HG02610 (cell line): ENCODE measurements at regions not wholly inside any gene's neighbourhood (a gene's known extent, or its start where the extent isn't known, plus 50 kb on each side); places are given as distances from the start of the nearest gene placed in this dataset.
"Not testable (repeated sequence)": the region's sequence is repeated elsewhere in the genome, so short reads cannot be mapped to it uniquely, and the experiment has no call there.

Source experiments
- ATAC-seq: cut with Tn5 transposase; IDR thresholded peaks from one replicate; pipeline ENCODE4 v1.9.1; 2021; ENCODE audit warnings: mild to moderate bottlenecking, moderate library complexity; ENCODE audit not compliant: unreplicated experiment

DNA sequence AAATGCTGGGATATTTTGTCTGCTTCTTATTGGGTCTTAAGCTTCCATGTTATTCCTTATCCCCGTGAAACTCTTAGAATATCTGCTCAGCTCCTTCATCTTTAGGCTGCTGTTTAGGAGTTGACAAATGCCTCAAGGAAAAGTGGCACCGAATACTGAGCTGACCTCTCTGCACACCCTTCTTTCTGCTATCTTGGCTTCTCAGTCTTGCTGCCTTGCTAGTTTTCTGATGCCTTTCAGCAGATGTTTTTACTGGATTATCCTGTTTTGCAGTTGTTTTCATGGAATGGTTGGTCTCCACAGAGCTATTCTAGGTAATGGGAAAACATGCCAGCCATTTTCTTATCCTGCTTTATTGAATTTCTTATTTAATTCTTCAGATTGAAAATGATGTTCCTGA, 86.3 kb downstream of the GYPE start:
- ATAC-seq = no peak

DNA sequence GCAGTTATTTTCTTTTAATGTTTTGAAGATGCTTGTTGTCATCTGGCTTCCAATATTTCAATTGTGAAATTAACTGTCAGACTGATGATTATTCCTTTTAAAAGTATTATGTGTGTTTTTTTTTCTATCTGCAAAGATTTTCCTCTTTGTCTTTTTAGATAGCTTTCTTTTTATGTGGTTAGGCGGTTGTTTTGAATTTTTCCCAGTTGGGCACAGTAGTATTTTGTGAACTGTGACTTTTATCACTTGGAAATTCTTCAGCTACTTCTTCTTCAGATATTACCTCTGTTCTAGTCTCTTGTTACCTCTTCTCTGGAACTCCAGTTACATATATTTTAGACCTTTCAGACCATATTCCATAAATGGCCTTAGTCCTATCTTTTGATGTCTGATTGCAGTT, 87.5 kb downstream of the GYPE start:
- not testable (repeated sequence) for ATAC-seq

DNA sequence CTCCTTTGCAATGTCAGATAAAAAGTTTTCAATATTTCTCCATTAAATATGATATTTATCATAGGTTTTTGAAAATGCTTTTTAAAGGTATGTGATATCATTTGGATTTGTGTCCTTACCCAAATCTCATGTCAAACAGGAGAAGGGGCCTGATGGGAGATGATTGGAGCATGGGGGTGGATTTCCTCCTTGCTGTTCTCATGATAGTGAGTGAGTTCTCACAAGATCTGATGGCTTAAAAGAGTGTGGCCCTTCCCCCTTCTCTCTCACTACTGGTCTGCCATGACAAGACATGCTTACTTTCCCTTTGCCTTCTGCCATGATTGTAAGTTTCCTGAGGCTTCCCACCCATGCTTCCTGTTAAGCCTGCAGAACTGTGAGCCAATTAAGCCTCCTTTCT, 90.0 kb downstream of the GYPE start:
- not testable (repeated sequence) for ATAC-seq

DNA sequence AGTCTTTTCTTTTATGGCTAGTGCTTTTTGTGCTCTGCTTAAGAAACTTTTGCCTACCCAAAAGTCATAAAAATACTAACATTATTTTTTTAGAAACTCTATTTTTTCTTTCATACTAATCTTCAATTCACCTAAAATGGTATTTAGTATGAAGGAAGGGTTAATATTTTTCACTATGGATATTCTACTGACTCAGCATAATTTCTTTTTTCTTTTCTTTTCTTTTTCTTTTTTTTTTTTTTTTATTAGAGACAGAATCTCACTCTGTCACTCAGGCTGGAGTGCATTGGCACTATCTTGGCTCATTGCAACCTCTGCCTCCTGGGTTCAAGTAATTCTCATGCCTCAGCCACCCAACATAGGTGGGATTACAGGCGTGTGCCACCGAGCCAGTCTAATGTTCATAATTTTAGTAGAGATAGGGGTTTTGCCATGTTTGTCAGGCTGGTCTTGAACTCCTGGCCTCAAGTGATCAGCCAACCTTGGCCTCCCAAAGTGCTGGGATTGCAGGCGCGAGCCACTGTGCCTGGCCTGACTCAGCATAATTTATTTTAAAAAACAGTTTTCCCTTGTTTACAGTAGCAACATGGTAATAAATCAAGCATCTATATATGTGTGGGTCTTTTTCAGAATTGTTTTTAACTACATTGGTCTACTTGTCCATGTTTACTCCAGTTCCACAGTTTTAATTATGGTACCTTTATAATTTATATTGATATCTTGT, 91.8 kb downstream of the GYPE start:
- ATAC-seq = not testable (repeated sequence)

DNA sequence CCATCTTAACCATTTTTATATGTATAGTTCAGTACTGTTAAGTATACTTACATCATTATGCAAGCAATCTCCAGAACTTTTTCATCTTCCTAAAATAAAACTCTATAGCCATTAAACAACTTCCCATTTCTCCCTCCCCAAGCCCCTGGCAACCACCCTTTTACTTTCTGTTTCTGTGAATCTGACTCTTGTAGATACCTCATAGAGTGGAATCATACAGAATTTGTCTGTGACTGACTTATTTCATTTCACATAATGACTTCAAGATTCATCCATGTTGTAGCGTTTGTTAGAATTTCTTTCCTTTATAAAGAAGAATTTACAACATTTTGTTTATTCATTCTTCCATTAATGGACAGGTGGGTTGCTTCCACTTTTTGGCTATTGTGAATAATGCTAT, 91.2 kb upstream of the FREM3 start:
- ATAC-seq = not testable (repeated sequence)

DNA sequence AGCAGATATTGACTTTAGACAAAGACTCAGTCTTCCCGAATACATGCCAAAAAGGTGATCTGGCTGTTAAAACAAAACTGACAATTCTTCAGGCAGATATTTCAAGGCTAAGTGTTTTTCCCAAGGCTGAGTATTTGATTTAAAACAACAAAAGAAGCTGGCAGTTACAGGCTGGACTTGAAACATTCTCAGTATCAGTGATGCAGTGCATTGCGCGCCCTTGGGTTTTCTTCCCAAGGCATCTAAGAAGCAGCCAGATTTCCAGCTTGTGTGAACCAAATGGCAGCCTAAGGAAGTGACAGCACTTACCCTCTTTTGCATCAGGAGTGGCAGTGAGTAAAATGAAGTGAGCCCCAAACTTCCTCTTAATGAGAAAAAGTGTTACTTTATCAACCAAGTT, 90.0 kb upstream of the FREM3 start:
- ATAC-seq = not testable (repeated sequence)

DNA sequence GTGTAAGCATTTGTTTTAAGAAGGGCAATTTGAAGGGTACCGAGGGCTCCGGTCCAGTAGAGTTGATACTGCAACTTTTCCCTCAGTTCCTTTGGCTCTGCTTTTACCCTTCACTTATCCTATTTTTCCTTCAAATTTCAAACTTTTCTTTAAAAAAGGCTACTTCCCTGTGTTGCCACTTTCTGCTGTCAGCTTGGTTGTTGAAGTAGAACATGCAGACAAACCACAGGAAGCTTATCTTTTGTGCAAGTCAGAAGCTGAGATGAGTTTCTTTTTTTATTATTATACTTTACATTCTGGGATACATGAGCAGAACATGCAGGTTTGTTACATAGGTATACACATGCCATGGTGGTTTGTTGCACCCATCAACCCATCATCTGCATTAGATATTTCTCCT, 89.1 kb upstream of the FREM3 start:
- not testable (repeated sequence) for ATAC-seq

DNA sequence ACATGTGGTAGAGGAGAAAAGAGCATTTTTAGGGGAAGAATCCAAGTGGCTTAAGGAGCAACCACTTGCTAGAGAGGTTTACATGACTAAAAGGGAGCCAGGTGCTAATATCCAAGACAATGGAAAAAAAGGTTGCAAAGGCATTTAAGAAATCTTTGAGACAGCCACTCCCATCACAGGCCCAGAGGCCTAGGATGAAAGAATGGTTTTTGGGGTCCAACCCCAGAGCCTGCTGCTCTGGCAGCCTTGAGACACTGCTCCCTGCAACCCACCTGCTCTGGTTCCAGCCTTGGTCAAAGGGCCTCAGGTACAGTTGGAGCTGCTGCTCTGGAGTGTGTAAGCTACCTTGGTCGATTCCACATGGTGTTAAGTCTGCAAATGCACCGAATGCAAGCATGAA, 84.1 kb upstream of the FREM3 start:
- ATAC-seq = no peak

DNA sequence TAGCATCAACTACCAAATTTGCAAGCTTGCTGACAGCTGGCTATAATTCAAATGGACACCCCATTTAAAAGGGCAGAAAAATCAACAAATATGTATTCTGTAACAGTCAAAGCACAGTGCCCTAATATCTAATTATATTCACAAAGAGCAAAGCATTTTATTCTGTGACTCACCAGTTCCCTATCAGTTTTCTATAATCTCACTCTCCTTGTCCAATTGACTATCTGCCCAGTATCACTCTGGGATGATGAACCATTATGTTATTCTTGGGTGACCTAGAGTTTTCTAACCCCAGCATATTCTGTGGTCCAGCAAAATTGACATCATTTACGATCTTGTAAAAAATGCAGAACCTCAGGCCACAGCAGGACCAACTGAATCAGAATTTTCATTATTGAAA, 82.0 kb upstream of the FREM3 start:
- no peak for ATAC-seq

DNA sequence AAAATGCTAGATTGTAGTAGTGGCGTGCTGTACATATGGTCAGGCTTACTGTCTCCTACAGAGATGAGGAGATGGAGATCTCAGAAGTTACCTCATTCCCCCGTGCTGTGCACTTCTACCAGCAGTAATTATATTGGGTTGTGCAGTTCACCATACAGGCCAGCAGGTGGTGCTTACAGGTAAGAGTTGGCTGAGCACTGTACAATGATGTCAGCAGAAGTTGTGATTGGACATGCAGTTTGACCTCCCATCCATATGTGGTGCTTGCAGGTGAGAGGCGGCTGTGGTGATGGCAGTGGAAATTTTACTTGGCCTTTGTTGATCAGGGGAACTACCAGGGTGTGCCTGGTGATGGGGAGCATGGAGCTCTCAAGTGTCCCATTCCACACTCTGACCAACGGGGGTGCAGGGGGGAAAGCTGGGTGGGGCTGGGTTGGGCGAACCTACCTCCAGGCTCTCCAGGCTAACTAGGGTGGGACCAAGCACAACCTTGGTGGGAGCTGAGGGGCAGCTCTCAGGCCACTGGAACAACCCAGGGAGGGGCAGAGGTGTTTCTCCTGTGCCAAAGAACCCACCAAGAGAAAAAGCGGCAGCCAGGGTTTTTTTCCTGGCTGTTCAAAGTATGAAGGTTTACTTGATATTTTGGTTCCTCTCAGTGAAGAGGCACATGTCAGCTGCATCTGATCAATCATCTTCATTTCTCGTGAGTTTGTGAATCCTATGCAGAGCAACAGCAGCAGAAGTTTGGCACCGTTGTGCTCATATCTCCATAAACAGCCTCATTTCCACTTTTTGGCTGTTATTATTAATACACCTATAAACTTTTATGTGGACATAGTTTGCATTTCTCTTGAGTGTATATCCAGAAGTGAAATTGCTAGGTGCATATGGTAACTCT, 73.8 kb upstream of the FREM3 start:
- peak; percentile 99 for ATAC-seq

DNA sequence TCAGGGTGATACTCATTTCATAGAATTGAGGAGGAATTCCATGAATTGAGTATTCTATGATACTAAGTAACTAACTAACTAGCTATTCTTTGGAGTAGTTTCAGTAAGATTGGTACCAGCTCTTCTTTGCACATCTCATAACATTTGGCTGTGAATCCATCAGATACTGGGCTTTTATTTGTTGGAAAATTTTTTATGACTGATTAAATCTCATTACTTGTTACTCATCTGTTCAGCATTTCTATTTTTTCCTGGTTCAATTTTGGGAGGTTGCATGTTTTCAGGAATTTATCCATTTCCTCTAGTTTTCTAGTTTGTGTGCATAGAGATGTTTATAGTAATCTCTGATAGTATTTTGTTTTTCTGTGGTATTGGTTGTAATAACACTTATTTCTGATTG, 70.8 kb upstream of the FREM3 start:
- ATAC-seq = no peak

DNA sequence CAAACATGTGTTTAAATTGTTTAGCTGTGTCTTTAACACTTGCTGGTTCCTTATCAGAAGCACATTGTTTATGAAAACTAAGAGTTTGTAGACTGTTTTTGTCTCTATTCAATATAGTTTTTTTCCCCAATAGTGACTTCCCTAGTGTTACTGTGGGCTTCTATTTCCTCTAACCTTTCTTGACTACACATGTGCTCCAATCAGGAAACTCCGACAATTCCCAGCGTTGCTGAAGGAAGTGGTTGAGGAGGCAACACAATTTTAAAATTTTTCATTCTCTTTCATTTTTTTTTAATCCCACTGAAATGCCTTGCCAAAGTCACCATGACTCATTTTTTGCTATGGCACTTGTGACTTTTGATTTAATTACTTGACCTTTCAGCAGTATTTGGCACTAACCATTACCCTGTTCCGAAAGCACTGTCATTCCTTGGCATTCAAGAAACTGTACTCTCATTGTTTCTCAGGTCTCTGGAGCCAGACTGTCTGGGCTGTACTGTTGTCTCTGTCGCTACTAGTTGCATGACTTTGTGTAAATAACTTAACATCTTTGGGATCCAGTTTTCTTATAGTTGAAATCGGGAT, 67.6 kb upstream of the FREM3 start:
- ATAC-seq = no peak

DNA sequence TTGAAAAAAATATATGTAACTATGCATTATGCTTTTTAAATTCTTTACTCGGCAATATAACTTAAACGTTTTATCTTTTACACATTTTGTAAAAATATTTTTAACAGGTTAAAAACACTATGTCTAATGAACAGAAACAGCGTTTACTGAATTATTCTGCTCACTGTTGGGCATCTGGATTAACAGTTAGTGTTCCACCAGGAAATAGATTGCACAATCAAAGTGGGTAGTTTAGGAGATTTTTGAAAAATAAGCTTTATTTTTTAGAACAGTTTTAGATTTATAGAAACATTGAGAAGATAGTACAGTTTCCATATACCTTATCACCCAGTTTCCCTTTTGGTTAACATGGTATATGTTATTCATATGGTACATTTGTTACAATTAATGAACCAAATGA, 63.1 kb upstream of the FREM3 start:
- no peak for ATAC-seq

DNA sequence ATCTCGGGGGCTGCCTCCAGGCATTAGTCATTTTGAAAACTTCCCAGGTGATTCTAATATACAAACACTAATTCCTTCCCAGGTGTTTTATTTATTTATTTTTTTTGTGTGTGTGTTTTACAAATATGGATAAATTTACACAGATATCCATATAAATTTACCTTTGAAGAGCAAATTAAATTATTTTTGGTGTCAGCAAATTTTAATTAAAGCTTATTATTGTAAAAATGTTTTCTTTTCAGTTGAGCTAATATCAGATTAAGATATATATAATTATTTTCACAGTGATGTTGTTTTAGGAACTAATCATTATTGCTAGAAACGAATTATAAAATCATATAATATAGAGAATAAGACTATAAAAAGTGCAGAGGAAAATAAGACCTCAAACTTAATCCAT, 62.0 kb upstream of the FREM3 start:
- ATAC-seq = no peak
